ENCODE measurements at regions not wholly inside any gene's neighbourhood (a gene's known extent, or its start where the extent isn't known, plus 50 kb on each side); places are given as distances from the start of the nearest gene placed in this dataset.

DNA sequence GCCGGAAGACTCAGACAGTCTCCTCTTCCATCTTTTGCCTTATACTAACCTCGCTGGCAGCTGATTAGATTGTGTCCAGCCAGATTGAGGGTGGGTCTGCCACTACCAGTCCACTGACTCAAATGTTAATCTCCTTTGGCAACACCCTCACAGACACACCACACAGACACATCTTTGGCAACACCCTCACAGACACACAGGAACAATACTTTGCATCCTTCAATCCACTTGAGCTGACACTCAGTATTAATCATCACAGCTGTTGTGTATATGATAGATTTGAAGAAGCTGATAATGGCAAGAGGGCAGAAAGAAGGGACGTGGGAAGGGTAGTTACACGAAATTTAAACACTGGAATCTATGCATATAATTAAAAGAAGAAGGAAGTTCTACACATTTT is 139.5 kb downstream of the ANKRD50 start:
- TF ChIP-seq, protein P1, sequence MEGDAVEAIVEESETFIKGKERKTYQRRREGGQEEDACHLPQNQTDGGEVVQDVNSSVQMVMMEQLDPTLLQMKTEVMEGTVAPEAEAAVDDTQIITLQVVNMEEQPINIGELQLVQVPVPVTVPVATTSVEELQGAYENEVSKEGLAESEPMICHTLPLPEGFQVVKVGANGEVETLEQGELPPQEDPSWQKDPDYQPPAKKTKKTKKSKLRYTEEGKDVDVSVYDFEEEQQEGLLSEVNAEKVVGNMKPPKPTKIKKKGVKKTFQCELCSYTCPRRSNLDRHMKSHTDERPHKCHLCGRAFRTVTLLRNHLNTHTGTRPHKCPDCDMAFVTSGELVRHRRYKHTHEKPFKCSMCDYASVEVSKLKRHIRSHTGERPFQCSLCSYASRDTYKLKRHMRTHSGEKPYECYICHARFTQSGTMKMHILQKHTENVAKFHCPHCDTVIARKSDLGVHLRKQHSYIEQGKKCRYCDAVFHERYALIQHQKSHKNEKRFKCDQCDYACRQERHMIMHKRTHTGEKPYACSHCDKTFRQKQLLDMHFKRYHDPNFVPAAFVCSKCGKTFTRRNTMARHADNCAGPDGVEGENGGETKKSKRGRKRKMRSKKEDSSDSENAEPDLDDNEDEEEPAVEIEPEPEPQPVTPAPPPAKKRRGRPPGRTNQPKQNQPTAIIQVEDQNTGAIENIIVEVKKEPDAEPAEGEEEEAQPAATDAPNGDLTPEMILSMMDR (optimal IDR thresholded peaks at IDR 0.05 in 1 of 3, IDR thresholded peaks at IDR 0.05 in 1 of 3, conservative IDR thresholded peaks at IDR 0.05 in 1 of 3; ENCODE audit: extremely low read depth in 1 of 3, insufficient read depth in 2 of 3, low read length in 3 of 3), result no peak
- no peak for TF ChIP-seq EZH2 (IDR thresholded peaks at IDR 0.05; ENCODE audit: low read length)
